ENCODE measurements at regions not wholly inside any gene's neighbourhood (a gene's known extent, or its start where the extent isn't known, plus 50 kb on each side); places are given as distances from the start of the nearest gene placed in this dataset.
"Not testable (repeated sequence)": the region's sequence is repeated elsewhere in the genome, so short reads cannot be mapped to it uniquely, and the experiment has no call there.

DNA sequence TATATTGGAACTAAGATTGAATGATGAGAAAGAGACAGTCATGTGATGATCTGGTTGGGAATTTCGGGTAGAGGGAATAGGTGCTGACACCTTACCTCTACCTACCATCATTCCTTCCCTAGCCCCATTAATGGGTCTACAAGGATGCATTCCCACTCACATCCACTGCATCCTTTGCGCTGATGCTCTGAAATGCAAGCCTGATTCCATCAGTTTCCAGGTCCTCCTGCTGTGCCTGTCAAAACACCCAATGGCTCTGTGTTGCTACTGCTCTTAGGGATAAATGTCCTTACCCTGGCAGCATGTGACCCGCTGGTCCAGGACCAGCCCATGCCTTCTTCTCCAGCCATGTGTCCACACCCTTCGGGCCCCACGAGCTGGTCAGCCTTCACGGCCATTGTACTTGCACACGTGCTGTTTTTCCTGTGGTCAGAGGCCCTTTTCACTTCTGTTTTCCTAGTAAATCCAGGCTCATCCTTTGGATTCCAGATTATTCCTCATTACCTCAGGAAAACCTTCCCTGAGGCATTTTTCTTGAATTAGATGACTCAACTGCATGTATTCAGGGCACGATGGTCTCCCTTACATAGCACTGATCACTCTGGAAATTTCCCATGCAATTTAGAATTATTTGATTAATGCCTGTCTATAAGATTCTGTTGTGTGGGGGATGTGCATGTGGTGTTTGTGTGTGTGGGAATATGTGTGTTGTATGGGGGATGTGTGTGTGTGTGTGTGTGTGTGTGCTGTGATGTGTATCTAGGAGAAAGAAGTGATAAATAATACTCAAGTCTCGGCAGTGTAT is 185.0 kb downstream of the DIRAS2 start:
- DNase-seq = no peak

DNA sequence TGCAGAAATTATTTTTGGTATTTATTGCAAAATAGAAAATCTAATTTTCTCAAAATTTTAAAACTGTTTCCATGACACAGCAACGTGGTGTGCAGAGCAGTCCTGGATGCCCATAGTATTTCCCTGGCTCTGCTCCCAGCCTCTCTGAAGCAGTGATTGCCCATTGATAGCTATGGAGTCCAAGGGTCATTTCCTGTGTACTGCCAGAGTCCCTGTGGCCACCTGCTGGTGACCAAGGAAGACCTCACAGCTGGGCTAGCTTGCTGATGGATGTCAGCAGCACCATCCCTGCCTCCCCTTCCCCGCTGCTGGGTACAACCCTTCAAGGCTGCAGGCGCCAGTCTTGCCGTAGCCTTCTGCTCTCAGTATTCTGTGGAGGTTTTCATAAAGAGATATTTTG is 184.1 kb downstream of the DIRAS2 start:
- no peak for DNase-seq

DNA sequence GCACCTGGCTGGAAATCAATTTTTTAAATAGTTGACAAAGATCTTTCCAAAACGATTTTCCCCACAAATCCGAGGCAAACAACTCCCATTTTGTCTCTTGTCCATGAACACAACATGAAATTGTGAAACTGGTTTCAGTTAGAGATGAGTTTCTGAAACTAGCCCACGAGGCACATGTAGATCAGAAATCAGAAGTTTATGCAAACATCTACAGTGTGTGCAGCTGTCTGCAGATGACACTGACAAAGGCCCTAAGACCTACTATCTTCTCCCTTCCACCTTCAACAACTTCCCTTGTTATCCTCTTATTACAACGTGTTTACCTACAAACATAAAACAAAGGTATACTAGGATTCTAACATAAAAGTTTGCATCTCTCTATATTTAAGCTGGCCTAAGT is 183.3 kb downstream of the DIRAS2 start:
- DNase-seq = no peak

DNA sequence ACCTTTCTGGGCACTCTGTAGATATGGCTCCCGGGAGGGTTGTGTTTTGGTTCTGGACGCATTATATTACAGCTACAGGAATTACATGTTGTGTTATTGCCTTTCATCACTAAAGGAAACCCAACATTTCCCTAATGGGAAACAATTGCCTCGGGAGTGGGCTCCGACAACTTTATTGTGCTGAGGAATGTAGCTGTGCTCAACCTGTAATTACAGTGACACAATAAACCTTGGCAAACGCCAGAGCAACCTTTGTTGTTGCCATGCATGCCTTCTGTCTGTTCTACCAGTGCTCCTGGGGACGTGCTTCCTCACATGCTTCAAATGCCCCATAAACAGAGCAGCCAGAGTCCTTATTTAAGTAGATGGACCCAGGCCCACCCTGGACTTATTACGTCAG is 182.4 kb downstream of the DIRAS2 start:
- no peak for DNase-seq

DNA sequence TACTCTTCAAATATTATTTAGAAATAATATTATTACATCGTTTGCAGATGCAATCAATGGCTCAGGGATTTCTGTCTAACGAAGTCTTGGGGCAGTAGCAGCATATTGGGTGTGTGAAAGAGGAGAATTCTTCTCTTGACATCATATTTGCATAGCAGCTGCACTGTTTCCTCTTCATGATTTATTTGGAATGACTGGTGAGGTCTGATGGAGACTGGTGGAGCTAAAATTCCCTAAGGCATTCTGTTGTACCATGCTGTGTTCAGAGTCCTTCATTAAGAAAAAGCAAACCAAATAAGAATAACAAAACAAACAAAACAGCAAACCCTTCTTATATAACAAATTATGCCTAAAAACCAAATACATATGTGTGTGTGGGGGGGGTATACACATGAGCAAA is 177.6 kb downstream of the DIRAS2 start:
- DNase-seq = no peak

DNA sequence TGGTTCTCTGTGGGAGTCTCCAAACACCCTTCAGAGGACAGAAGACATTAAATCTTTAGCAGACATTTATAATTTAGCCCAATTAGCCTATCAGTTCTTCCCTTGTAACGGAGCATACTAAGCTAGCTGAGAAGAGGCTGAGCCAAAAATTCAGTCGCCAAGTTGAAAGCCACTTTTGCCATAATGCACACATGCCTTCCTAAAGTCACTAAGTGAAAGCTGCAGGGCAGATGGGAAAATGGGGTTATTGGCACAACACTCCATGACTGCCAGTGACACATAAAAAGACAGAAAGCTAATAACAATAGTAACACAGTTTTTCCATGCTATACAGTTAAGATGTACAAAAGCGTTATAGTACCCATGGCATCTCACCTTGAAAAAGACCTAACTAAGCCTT is 176.2 kb downstream of the DIRAS2 start:
- no peak for DNase-seq

DNA sequence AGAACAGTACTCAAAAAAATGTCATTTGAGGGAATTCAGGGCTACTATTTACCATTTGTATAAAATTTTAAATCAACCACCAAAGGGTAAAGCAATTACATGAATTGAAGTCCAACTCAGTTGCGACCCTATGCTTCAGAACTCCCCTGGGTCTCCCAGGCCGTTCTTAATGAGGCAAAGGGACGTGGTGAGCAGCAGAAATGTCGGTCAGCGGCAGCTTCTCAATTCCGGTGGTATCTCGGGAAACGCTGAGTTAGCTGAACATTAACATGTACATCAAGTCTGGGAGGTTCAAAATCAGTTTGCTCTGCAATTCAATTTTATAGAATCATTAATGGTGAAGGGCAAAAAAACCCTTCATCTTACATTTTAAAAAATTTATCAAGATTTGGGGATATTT is 173.2 kb downstream of the DIRAS2 start:
- DNase-seq = no peak

DNA sequence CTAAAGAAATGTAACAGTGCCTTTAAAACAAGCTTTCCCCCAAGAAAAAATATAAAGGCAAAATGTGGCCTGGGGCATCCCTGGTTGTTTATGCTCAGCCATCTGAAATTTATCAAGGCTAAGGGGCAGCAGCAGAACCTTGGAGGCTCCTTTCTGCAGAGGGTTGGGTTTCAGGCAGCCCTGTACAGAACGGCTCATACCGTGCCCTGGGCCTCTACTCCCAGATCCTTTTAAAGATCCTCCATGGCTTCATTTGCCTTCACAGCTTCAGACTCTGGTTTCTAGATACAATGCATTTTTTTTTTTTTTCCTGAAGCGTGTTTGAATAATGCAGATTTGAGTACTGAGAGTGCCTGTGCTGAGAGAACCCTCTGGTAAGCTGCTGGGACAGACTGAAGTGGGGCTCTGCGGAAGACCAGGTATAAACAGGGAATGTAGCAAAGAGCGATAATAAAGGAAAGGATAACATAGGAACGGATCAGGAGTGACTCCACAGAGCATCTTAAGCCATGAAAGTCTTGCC is 172.7 kb downstream of the DIRAS2 start:
- no peak for DNase-seq

DNA sequence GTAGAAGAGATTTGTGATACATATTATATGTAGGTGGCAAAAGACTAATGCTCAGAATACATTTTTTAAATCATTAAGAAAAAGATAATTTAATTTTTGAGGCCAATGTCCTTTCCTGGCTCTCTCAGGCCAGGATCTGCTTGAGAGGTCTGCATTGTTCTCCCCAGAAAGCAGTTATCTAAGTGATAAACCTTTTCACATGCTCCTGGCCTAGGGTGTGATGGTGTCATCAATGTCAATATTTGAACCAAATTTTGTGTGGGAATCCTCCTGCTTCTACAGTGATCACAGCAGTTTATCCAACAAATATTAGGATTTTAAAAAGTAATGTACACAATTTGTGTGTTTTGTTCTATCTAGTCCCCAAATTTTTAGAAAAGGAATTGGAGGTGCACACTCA is 166.6 kb downstream of the DIRAS2 start:
- no peak for DNase-seq

DNA sequence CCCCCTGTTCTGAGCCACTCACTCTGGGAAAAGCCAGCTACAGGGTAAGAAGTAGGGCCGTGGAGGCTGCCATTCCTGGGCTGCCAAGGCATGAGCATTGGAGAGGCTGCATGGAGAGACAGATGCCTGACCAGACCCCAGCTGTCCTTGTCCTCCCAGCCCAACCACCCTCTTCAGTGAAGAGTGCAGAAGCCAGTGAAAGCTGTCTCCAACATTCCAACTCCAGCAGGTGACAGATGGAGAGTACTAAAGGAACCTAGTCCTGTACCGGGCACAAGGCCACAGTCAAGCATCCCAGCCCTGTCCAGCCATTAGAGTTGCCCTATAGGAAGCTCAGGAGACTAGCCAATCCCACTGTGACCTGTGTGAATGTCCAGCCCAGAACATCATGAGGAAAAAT is 165.1 kb downstream of the DIRAS2 start:
- no peak for DNase-seq

DNA sequence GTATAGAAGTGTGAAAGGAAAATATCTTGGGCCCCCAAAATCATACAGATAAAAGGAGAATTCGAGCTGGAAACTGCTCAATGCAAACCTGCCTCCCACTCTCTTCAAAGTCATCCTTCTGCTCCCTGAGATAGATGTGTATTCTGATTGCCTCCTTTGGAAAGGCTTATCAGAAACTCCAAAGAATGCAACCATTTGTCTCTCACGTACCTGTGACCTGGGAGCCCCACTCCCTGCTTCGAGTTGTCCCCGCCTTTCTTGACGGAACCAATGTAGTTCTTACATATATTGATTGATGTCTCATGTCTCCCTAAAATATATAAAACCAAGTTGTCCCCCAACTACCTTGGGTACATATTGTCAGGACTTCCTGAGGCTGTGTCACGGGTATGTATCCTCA is 163.8 kb downstream of the DIRAS2 start:
- DNase-seq = no peak

DNA sequence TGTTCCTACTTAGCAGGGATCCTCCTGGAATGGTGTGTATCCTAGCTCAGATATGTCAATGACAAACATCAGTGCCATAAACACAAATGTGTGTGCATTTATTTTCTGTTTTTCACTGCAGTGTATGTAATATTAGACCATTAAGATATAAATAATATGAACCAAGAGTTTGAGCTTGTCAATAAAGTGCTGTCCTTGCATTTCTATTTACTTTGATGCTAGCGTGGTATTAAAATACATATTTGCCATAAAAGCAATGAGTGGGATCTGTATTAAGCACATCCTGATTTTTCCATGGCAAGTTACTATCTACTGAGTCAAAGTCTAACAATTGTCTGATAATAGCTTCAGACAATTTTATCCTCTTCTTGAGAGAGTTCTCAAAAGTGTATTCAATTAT is 157.6 kb downstream of the DIRAS2 start:
- DNase-seq = no peak

DNA sequence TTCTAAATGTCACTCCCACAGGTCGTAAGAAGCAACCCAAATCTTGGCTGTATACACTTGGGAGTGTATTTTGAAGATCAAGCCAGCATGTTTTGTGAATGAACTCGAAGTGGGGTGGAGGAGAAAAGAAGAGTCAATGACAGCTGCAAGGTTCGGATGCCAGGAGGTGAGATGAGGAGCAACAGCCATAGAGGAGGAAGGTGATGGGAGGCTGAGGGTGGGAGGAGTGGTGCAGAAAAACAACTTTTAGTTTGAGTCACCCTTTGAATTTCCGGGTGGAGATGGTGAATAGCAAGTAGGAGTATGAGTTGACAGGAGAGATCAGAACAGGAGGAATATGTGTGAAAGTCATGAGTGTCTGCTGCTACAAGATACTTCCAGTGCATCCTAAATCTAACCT is 153.6 kb downstream of the DIRAS2 start:
- DNase-seq = no peak

DNA sequence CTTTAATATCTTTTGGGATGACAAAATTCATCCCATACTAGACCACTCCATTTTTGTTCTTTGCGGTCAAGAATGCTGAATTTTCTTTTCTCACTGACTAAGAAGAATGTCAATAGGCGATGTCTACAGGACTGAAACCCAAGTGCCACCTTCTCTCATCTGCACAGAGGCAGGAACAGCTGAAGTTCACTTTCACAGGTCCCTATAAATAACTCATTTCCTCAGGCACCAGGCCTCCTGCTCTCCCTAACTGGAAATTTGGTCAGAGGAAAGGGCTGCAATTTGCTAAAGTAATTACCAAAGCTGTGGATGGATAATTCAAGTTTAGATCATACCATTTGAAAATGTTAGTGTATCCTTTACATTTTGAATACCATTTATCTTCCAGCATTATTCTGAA is 142.9 kb downstream of the DIRAS2 start:
- no peak for DNase-seq

DNA sequence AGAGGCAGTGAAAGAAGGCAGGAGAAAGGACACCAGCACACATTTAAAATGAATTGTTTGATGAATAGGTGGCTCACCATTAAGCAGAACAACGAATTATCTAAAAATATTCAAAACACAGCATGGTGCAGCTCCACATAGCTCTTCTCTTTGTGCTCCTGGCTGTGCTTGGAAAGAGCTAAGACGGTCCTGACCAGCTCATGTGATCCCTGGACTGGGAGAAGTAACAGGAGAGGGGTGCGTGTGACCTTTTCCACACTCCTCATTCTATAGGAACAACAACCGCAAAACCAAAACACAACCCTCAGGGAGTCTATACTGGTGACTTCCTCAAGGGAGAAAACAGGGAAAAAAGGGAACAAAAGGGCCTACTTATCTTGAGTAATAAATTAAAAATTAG is 140.5 kb downstream of the DIRAS2 start:
- DNase-seq = no peak

DNA sequence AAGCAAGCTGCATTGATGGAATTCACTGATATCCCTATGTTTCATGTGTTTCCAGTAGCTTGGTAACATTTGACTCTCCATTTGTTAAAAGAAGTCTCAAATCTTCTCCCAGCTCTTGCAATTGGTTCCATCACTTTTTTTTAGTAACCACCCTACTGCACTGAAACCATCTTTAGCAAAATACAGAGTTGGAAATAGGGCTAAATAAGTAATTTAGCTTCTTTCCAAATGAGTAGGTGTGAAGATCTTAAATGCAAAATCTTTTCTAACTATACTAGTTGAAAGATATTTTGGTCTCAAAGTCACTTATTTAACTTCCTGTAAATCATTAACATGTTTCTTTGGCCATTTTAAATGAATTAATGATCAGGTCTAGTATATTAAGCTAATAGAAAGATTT is 138.1 kb downstream of the DIRAS2 start:
- no peak for DNase-seq

DNA sequence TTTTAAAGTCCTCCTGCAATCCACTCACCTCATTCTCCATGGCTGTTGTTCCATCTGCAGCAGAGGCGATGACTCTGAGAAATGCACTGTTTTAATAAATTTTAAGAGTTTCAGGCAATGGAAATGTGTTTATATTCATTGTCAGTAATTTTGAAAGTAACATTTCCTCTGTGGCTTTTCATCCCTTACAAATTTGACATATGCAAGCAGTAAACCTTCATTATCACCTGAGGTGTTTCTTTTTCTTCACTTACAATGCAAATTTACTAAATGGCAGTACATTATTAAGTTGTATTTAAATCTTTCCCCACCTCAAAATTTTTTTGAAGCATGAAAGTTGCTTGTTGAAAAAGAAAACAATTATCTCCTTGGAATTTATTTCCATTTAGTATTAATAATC is 136.9 kb downstream of the DIRAS2 start:
- DNase-seq = no peak

DNA sequence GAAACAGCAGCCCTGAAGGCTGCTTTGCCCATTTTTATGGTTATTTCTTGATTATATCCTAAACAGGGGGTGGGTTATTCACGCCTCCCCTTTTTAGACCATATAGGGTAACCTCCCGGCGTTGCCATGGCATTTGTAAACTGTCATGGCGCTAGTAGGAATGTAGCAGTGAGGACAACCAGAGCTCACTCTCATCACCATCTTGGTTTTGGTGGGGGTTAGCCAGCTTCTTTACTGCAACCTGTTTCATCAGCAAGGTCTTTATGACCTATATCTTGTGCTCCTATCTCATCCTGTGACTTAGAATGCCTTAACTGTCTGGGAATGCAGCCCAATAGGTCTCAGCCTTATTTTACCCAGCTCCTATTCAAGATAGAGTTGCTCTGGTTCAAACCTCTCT is 136.2 kb downstream of the DIRAS2 start:
- not testable (repeated sequence) for DNase-seq

DNA sequence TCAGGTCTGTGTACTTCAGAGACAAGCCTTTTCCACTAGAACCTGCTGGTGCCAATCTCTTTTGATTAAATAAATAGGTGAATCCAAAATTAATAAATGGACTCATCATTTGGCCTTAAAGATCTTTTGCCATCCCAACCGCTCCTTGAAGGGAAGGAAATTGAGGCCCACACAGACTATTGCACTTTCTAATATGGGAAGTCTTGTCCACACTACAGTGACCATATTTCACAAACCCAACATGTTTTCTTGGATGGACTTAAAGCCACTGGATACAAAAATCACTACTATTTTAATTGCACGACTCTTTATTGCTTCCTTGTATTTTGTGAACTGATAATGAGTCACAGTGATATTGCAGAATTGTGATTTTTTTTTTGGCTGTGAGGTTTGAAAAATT is 135.0 kb downstream of the DIRAS2 start:
- no peak for DNase-seq

DNA sequence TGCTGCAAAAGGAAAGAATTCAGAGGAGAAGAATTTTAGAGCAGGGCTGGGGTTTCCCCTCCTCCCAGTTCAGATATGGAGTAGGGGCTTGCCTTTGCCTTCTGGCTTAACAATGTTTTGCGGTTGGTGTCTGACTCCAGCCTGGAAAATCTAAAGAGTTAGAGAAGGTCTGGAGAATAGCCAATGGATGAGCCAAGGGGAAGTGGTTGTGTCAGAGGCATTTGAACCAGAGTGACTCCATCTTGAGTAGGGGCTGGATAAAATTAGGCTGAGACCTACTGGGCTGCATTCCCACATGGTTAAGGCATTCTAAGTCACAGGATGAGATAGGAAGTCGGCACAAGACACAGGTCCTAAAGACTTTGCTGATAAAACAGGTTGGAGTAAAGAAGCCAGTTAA is 133.7 kb downstream of the DIRAS2 start:
- no peak for DNase-seq

DNA sequence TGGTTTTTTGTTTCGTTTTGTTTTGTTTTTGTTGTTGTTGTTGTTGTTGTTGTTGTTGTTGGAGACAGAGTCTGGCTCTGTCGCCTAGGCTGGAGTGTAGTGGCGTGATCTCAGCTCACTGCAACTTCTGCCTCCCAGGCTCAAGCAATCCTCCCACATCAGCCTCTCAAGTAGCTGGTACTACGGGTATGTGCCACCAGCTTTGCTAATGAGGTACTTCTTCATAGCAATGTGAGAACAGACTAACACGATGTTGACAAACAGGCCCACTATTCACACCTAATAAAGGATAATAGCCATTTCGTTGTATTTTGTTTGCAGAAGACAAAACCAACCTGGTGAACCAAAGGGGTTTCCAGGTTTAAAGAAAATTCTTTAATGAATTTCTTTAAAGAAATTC is 130.9 kb downstream of the DIRAS2 start:
- DNase-seq = no peak

DNA sequence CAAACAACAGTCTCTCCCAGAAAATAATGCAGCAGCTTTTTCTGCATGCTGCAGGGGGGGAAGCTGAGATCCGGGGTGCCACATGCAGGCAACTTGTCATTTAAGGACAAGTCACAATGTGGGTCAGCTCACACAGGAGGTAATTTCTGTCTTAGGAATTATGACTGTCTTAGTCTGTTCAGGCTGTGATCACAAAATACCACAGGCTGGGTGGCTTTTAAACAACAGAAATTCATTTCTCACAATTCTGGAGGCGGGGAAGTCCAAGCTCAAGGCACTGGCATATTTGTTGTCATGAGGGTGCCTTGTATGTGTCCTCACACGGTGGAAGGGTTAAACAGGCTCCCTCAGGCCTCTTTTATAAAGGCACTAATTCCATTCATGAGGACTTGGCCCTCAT is 127.7 kb downstream of the DIRAS2 start:
- no peak for DNase-seq

DNA sequence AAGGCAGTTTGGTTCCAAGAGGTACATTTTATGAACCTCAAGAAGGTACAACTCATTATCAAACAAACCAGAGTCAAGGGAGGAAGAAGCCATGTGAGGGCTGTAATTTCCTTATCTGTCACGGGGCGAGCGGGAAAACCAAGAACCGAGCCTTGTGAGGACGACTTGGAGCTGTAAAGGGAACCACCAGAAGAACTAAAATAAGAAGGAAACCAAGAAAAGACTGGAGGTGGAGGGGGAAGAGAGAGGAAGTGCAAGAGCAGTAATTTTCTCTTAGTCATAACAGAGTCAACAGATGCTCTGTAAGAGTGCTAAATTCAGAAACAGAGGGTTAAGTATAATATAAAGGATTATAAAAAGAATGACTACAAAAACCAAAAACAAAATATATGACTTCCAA is 127.1 kb downstream of the DIRAS2 start:
- DNase-seq = no peak

DNA sequence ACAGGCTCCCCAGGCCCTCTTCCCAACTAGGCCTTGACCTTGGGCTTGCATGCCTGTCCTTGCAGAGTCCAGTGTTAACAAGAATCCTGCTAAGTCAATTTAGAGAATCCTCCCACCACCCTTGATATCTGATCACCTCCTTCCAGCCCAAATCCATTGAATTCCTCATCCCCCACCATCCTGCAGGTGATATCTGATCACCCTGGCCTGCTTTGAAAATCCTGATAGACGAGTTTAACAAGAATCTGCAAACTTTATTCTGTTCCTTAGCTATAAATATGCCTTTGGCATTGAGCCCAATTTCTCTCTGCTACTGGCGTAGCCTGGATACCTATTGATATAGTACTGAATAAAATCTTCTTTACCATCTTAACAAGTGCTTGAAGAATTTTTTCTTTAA is 125.5 kb downstream of the DIRAS2 start:
- DNase-seq = no peak
